T1000 (cell line): ENCODE measurements at regions not wholly inside any gene's neighbourhood (a gene's known extent, or its start where the extent isn't known, plus 50 kb on each side); places are given as distances from the start of the nearest gene placed in this dataset.
"Not testable (repeated sequence)": the region's sequence is repeated elsewhere in the genome, so short reads cannot be mapped to it uniquely, and the experiment has no call there.

Experiments used
- DNase-seq: peaks from one replicate; lab custom pipeline; 2025; ENCODE audit warnings: mixed read lengths; lab: John Stamatoyannopoulos, UW

GRCh38 chr6:27161115-27161514 is 86.4 kb upstream of the PRSS16 start:
- DNase-seq, result no peak

- DNase-seq, result no peak
Observed at GRCh38 chr6:27161603-27161945, 85.9 kb upstream of the PRSS16 start.

- peak; percentile 51 for DNase-seq
Observed at GRCh38 chr6:27161946-27162603, 85.4 kb upstream of the PRSS16 start.

GRCh38 chr6:27163834-27164233 is 83.7 kb upstream of the PRSS16 start:
- DNase-seq, result no peak

- no peak for DNase-seq
Observed at GRCh38 chr6:27168108-27168507, 79.4 kb upstream of the PRSS16 start.

GRCh38 chr6:27168586-27169443 is 78.7 kb upstream of the PRSS16 start:
- peak; percentile 36 for DNase-seq

- DNase-seq, result not testable (repeated sequence)
Observed at GRCh38 chr6:27172524-27173231, 74.8 kb upstream of the PRSS16 start.

GRCh38 chr6:27173232-27173601 is 74.3 kb upstream of the PRSS16 start:
- not testable (repeated sequence) for DNase-seq

GRCh38 chr6:27174958-27175357 is 72.5 kb upstream of the PRSS16 start:
- DNase-seq, result no peak

- DNase-seq, result no peak
Observed at GRCh38 chr6:27176096-27176495, 71.4 kb upstream of the PRSS16 start.

- peak; percentile 43 for DNase-seq
Observed at GRCh38 chr6:27176523-27177484, 70.7 kb upstream of the PRSS16 start.

GRCh38 chr6:27177485-27178406 is 69.8 kb upstream of the PRSS16 start:
- DNase-seq, result peak; percentile 76

GRCh38 chr6:27178407-27178730 is 69.1 kb upstream of the PRSS16 start:
- no peak for DNase-seq

GRCh38 chr6:27178860-27179259 is 68.6 kb upstream of the PRSS16 start:
- no peak for DNase-seq

- no peak for DNase-seq
Observed at GRCh38 chr6:27183060-27183832, 64.3 kb upstream of the PRSS16 start.

- no peak for DNase-seq
Observed at GRCh38 chr6:27187231-27188060, 60.1 kb upstream of the PRSS16 start.

- peak; percentile 36 for DNase-seq
Observed at GRCh38 chr6:27188061-27188884, 59.2 kb upstream of the PRSS16 start.

- DNase-seq, result peak; percentile 38
Observed at GRCh38 chr6:27188885-27189418, 58.5 kb upstream of the PRSS16 start.
